HG03457 (cell line): ENCODE measurements at regions not wholly inside any gene's neighbourhood (a gene's known extent, or its start where the extent isn't known, plus 50 kb on each side); places are given as distances from the start of the nearest gene placed in this dataset.

ENCODE experiments used
- ATAC-seq: cut with Tn5 transposase; IDR thresholded peaks from one replicate; pipeline ENCODE4 v1.9.1; 2021; ENCODE audit warnings: moderate number of reproducible peaks; ENCODE audit not compliant: unreplicated experiment

- ATAC-seq, result no peak
Observed at GRCh38 chr12:14148489-14149270, 167.3 kb upstream of the GRIN2B start.

GRCh38 chr12:14153803-14154202 lies 172.4 kb upstream of the GRIN2B start:
- ATAC-seq, result no peak

GRCh38 chr12:14156606-14157005 lies 175.2 kb upstream of the GRIN2B start:
- ATAC-seq, result peak; percentile 4

- peak; percentile 98 for ATAC-seq
Observed at GRCh38 chr12:14157088-14157747, 175.8 kb upstream of the GRIN2B start.

GRCh38 chr12:14164266-14164665 lies 182.9 kb upstream of the GRIN2B start:
- ATAC-seq, result no peak

- no peak for ATAC-seq
Observed at GRCh38 chr12:14167005-14167628, 185.7 kb upstream of the GRIN2B start.

GRCh38 chr12:14169281-14169680 lies 187.9 kb upstream of the GRIN2B start:
- no peak for ATAC-seq

- peak; percentile 64 for ATAC-seq
Observed at GRCh38 chr12:14171106-14171505, 189.7 kb upstream of the GRIN2B start.

- no peak for ATAC-seq
Observed at GRCh38 chr12:14175206-14175605, 190.3 kb upstream of the ATF7IP start.

- peak; percentile 47 for ATAC-seq
Observed at GRCh38 chr12:14185427-14186192, 179.9 kb upstream of the ATF7IP start.

GRCh38 chr12:14186193-14186502 lies 179.3 kb upstream of the ATF7IP start:
- ATAC-seq, result no peak

GRCh38 chr12:14187002-14187401 lies 178.5 kb upstream of the ATF7IP start:
- no peak for ATAC-seq

GRCh38 chr12:14187966-14188365 lies 177.5 kb upstream of the ATF7IP start:
- ATAC-seq, result no peak

GRCh38 chr12:14188744-14189143 lies 176.7 kb upstream of the ATF7IP start:
- ATAC-seq, result no peak

- no peak for ATAC-seq
Observed at GRCh38 chr12:14190694-14191093, 174.8 kb upstream of the ATF7IP start.

GRCh38 chr12:14191612-14192011 lies 173.9 kb upstream of the ATF7IP start:
- ATAC-seq, result no peak

- ATAC-seq, result no peak
Observed at GRCh38 chr12:14193639-14194038, 171.8 kb upstream of the ATF7IP start.

GRCh38 chr12:14194572-14194971 lies 170.9 kb upstream of the ATF7IP start:
- ATAC-seq, result no peak

GRCh38 chr12:14199455-14200198 lies 165.9 kb upstream of the ATF7IP start:
- no peak for ATAC-seq

- ATAC-seq, result no peak
Observed at GRCh38 chr12:14200598-14200997, 164.9 kb upstream of the ATF7IP start.

GRCh38 chr12:14201291-14201690 lies 164.2 kb upstream of the ATF7IP start:
- no peak for ATAC-seq
